ENCODE measurements at regions not wholly inside any gene's neighbourhood (a gene's known extent, or its start where the extent isn't known, plus 50 kb on each side); places are given as distances from the start of the nearest gene placed in this dataset.

- DNase-seq = no peak
- intact Hi-C loops (cut with DNase I; ENCODE audit: low total_unique reads) = no loop called here
- no peaks in the 10 kb centered on the region for H3K27me3 ChIP-seq
- H3K4me3 ChIP-seq = no peak overlapping the region
- no peaks in the 10 kb centered on the region for H3K9me3 ChIP-seq
- H3K36me3 ChIP-seq (ENCODE audit: low read depth, missing control alignments) = no peaks in the 10 kb centered on the region
- TF ChIP-seq CTCF (IDR thresholded peaks at IDR 0.05) (no peak), POLR2A (IDR thresholded peaks at IDR 0.05) (no peak)
- H3K4me1 ChIP-seq = no peaks in the 10 kb centered on the region
- H3K27ac ChIP-seq = no peak overlapping the region
- 58 to 66% methylated on average over 6 of the region's 6 CpGs for WGBS, 2 donors
These were observed 586.0 kb downstream of the EBF1 start for GRCh38 chr5:158513490-158514318.

- no peaks in the 10 kb centered on the region for H3K9me3 ChIP-seq
- H3K4me1 ChIP-seq = no peaks in the 10 kb centered on the region
- intact Hi-C loops (cut with DNase I; ENCODE audit: low total_unique reads) = no loop called here
- DNase-seq = no peak
- no peak overlapping the region for H3K27ac ChIP-seq
- no peak for TF ChIP-seq CTCF (IDR thresholded peaks at IDR 0.05)
- H3K4me3 ChIP-seq = no peak overlapping the region
- no peaks in the 10 kb centered on the region for H3K27me3 ChIP-seq
- no peaks in the 10 kb centered on the region for H3K36me3 ChIP-seq (ENCODE audit: low read depth, missing control alignments)
These were observed 588.3 kb downstream of the EBF1 start for GRCh38 chr5:158511454-158511853.

GRCh38 chr5:158510479-158510878, 589.2 kb downstream of the EBF1 start:
- Histone ChIP-seq H3K4me1 (no peaks in the 10 kb centered on the region), H3K9me3 (no peaks in the 10 kb centered on the region), H3K27ac (no peak overlapping the region), H3K27me3 (no peaks in the 10 kb centered on the region), H3K36me3 (ENCODE audit: low read depth, missing control alignments) (no peaks in the 10 kb centered on the region), H3K4me3 (no peak overlapping the region)
- WGBS, 2 donors = 51 to 94% methylated on average over 7 of the region's 7 CpGs
- TF ChIP-seq POLR2A (IDR thresholded peaks at IDR 0.05) = no peak
- TF ChIP-seq CTCF (IDR thresholded peaks at IDR 0.05) = no peak
- intact Hi-C loops (cut with DNase I; ENCODE audit: low total_unique reads) = no loop called here
- DNase-seq = no peak

GRCh38 chr5:158506648-158507047, 593.1 kb downstream of the EBF1 start:
- TF ChIP-seq CTCF (IDR thresholded peaks at IDR 0.05) = no peak
- no peak for TF ChIP-seq POLR2A (IDR thresholded peaks at IDR 0.05)
- no peaks in the 10 kb centered on the region for H3K36me3 ChIP-seq (ENCODE audit: low read depth, missing control alignments)
- no peaks in the 10 kb centered on the region for H3K4me1 ChIP-seq
- no peaks in the 10 kb centered on the region for H3K27me3 ChIP-seq
- H3K4me3 ChIP-seq = no peak overlapping the region
- H3K9me3 ChIP-seq = no peaks in the 10 kb centered on the region
- no peak for DNase-seq
- WGBS, 2 donors = 94 to 96% methylated on average over 1 of the region's 1 CpG
- no peak overlapping the region for H3K27ac ChIP-seq
- intact Hi-C loops (cut with DNase I; ENCODE audit: low total_unique reads) = no loop called here

- no peak overlapping the region for H3K4me3 ChIP-seq
- H3K36me3 ChIP-seq (ENCODE audit: low read depth, missing control alignments) = no peaks in the 10 kb centered on the region
- 73 to 91% methylated on average over 5 of the region's 5 CpGs for WGBS, 2 donors
- intact Hi-C loops (cut with DNase I; ENCODE audit: low total_unique reads) = no loop called here
- no peaks in the 10 kb centered on the region for H3K27me3 ChIP-seq
- no peak for DNase-seq
- no peak overlapping the region for H3K27ac ChIP-seq
- no peaks in the 10 kb centered on the region for H3K9me3 ChIP-seq
- peaks cover 5% of the 10 kb centered on the region for H3K4me1 ChIP-seq
- no peak for TF ChIP-seq CTCF (IDR thresholded peaks at IDR 0.05)
These were observed 597.0 kb downstream of the EBF1 start for GRCh38 chr5:158502686-158503085.
